GM23338 (cell line): ENCODE measurements at regions not wholly inside any gene's neighbourhood (a gene's known extent, or its start where the extent isn't known, plus 50 kb on each side); places are given as distances from the start of the nearest gene placed in this dataset.
"Not testable (repeated sequence)": the region's sequence is repeated elsewhere in the genome, so short reads cannot be mapped to it uniquely, and the experiment has no call there.

Source experiments
- ATAC-seq: fragments of 200-7000 bp; cut with Tn5 transposase; 3 replicates; pipeline ENCODE4 v1.9.1; 2020
- DNase-seq: peaks from one replicate; pipeline ENCODE4 v3.0.0-alpha.2; 2015; ENCODE audit warnings: low spot score
- H2AFZ ChIP-seq: fragments of 200-600 bp; sonication (generic); 2 replicates; pipeline ENCODE4 v1.8.0; 2016; ENCODE audit warnings: antibody characterized with exemption, mild to moderate bottlenecking, moderate library complexity
- H3F3A ChIP-seq: fragments of 200-600 bp; sonication (generic); replicated peaks from 2 replicates; pipeline ENCODE4 v1.8.0; 2017; ENCODE audit warnings: antibody characterized with exemption, mixed run types, low read depth
- H3K27ac ChIP-seq: fragments of 200-600 bp; sonication (generic); 2 replicates; pipeline ENCODE4 v1.6.1; 2016; ENCODE audit warnings: low read depth
- H3K27me3 ChIP-seq: fragments of 200-600 bp; sonication (generic); 2 replicates; pipeline ENCODE4 v1.8.0; 2016; ENCODE audit warnings: mild to moderate bottlenecking, mixed run types, moderate library complexity; ENCODE audit not compliant: insufficient read depth
- H3K36me3 ChIP-seq: fragments of 200-600 bp; sonication (generic); 2 replicates; pipeline ENCODE4 v1.8.0; 2016; ENCODE audit warnings: mild to moderate bottlenecking; ENCODE audit not compliant: insufficient read depth
- H3K4me1 ChIP-seq: fragments of 200-600 bp; sonication (generic); 2 replicates; pipeline ENCODE4 v1.8.0; 2016; ENCODE audit warnings: mild to moderate bottlenecking, moderate library complexity; ENCODE audit not compliant: insufficient read depth
- H3K4me2 ChIP-seq: fragments of 200-600 bp; sonication (generic); 2 replicates; pipeline ENCODE4 v1.7.1; 2017; ENCODE audit warnings: mixed run types
- H3K4me3 ChIP-seq: fragments of 200-600 bp; sonication (generic); 2 replicates; pipeline ENCODE4 v1.6.1; 2016; ENCODE audit warnings: mixed run types
- H3K79me2 ChIP-seq: fragments of 200-600 bp; sonication (generic); replicated peaks from 2 replicates; pipeline ENCODE4 v1.8.0; 2017; ENCODE audit warnings: mild to moderate bottlenecking; ENCODE audit not compliant: insufficient read depth
- H3K9me2 ChIP-seq: fragments of 200-600 bp; sonication (generic); 2 replicates; pipeline ENCODE4 v1.8.0; 2017; ENCODE audit not compliant: insufficient read depth
- H4K20me1 ChIP-seq: fragments of 200-600 bp; sonication (generic); replicated peaks from 2 replicates; pipeline ENCODE4 v1.8.0; 2017; ENCODE audit warnings: mild to moderate bottlenecking; ENCODE audit not compliant: insufficient read depth
- H3K27ac Mint-ChIP-seq: 2 replicates; pipeline ENCODE4 v1.8.0; 2020; ENCODE audit warnings: inconsistent platforms, mild to moderate bottlenecking, moderate library complexity, mixed read lengths
- H3K27me3 Mint-ChIP-seq: 3 replicates; pipeline ENCODE4 v1.8.0; 2022; ENCODE audit warnings: low read depth, mild to moderate bottlenecking, moderate library complexity, mixed read lengths, inconsistent platforms; ENCODE audit not compliant: insufficient read depth, poor library complexity
- H3K36me3 Mint-ChIP-seq: 3 replicates; pipeline ENCODE4 v1.8.0; 2021; ENCODE audit warnings: low read depth, mild to moderate bottlenecking, inconsistent platforms, moderate library complexity, mixed read lengths
- H3K4me1 Mint-ChIP-seq: 3 replicates; pipeline ENCODE4 v1.8.0; 2020; ENCODE audit warnings: mild to moderate bottlenecking, inconsistent platforms, mixed read lengths
- H3K4me3 Mint-ChIP-seq: 3 replicates; pipeline ENCODE4 v1.8.0; 2021; ENCODE audit warnings: moderate library complexity, mild to moderate bottlenecking, inconsistent platforms, mixed read lengths
- H3K9me3 Mint-ChIP-seq: 3 replicates; pipeline ENCODE4 v1.8.0; 2020; ENCODE audit warnings: moderate library complexity, mild to moderate bottlenecking, inconsistent platforms, mixed read lengths
- EZH2phosphoT487 ChIP-seq: fragments of 200-600 bp; sonication (generic); IDR thresholded peaks from one replicate; pipeline ENCODE4 v1.8.1; 2018; ENCODE audit warnings: antibody characterized with exemption; ENCODE audit not compliant: unreplicated experiment
- NANOG ChIP-seq: IDR thresholded peaks from 2 replicates; pipeline ENCODE4 v1.6.1; 2016; ENCODE audit warnings: antibody characterized with exemption, borderline replicate concordance
- POLR2AphosphoS5 ChIP-seq: IDR thresholded peaks from 2 replicates; pipeline ENCODE4 v1.6.1; 2016; ENCODE audit warnings: antibody characterized with exemption, low read depth
- REST ChIP-seq: IDR thresholded peaks from one replicate; pipeline ENCODE4 v1.6.1; 2018; ENCODE audit warnings: antibody characterized with exemption; ENCODE audit not compliant: unreplicated experiment
- STAT1 ChIP-seq: IDR thresholded peaks from one replicate; pipeline ENCODE4 v1.6.1; 2016; ENCODE audit warnings: antibody characterized with exemption; ENCODE audit not compliant: unreplicated experiment
- ZNF114 ChIP-seq: fragments of 250-450 bp; sonication (Bioruptor Pico); IDR thresholded peaks from 2 replicates; pipeline ENCODE4 v1.5.0; 2020; ENCODE audit warnings: mild to moderate bottlenecking, moderate library complexity
- ZNF331 ChIP-seq: fragments of 250-450 bp; sonication (Bioruptor Pico); IDR thresholded peaks from 2 replicates; pipeline ENCODE4 v1.5.0; 2020; ENCODE audit warnings: low read depth, mild to moderate bottlenecking, moderate library complexity

GRCh38 chr15:36191459-36191858, 388.0 kb upstream of the CDIN1 start (continued):
- TF ChIP-seq EZH2phosphoT487 = no peak
- TF ChIP-seq ZNF114 (CRISPR knock-in tag) = no peak
- TF ChIP-seq STAT1 = no peak
- TF ChIP-seq REST = no peak
- TF ChIP-seq NANOG = no peak
- no peak for TF ChIP-seq POLR2AphosphoS5

- DNase-seq = not testable (repeated sequence)
Measured at GRCh38 chr15:36195361-36196007, 383.9 kb upstream of the CDIN1 start.

GRCh38 chr15:36208868-36209582, 370.4 kb upstream of the CDIN1 start:
- ATAC-seq = no peak
- H3K4me3 ChIP-seq = no peak overlapping the region
- Mint-ChIP-seq H3K9me3 (no peaks in the 10 kb centered on the region), H3K27me3 (no peaks in the 10 kb centered on the region), H3K4me3 (no peak overlapping the region), H3K4me1 (peaks cover 3% of the 10 kb centered on the region), H3K27ac (no peak overlapping the region), H3K36me3 (peaks cover 3% of the 10 kb centered on the region; the same call in 1 of the 3 replicates)
- no peaks in the 10 kb centered on the region for H3K36me3 ChIP-seq
- no peak overlapping the region for H3K4me2 ChIP-seq
- H3K27me3 ChIP-seq = no peaks in the 10 kb centered on the region
- no peak overlapping the region for H2AFZ ChIP-seq
- H3K79me2 ChIP-seq = no peaks in the 10 kb centered on the region
- no peak overlapping the region for H3K27ac ChIP-seq
- H3F3A ChIP-seq = no peaks in the 10 kb centered on the region
- no peaks in the 10 kb centered on the region for H4K20me1 ChIP-seq
- TF ChIP-seq POLR2AphosphoS5 (no peak), ZNF331 (no peak)
- no peak for DNase-seq
- no peaks in the 10 kb centered on the region; the same call in none of the 2 replicates for H3K9me2 ChIP-seq
- no peaks in the 10 kb centered on the region for H3K4me1 ChIP-seq

More at GRCh38 chr15:36195361-36196007, 383.9 kb upstream of the CDIN1 start:
- not testable (repeated sequence) for H3K27me3 Mint-ChIP-seq, H3K79me2 ChIP-seq, H4K20me1 ChIP-seq, H3F3A ChIP-seq, H3K27ac Mint-ChIP-seq, ATAC-seq, H3K27me3 ChIP-seq, H3K4me3 Mint-ChIP-seq, H3K36me3 ChIP-seq, H3K4me1 Mint-ChIP-seq, H3K4me1 ChIP-seq, H3K36me3 Mint-ChIP-seq, H3K9me3 Mint-ChIP-seq, H3K4me2 ChIP-seq, H3K27ac ChIP-seq, H3K4me3 ChIP-seq, H3K9me2 ChIP-seq
- 0 out of 2 replicates have a peak overlapping the region, but pooled peaks have one; percentile 9 for H2AFZ ChIP-seq
